Testis (tissue), 2 donors: ENCODE measurements at regions not wholly inside any gene's neighbourhood (a gene's known extent, or its start where the extent isn't known, plus 50 kb on each side); places are given as distances from the start of the nearest gene placed in this dataset.

Source experiments
- POLR2A ChIP-seq: fragments of 450-650 bp; IDR thresholded peaks from one replicate; pipeline ENCODE4 v1.6.1; 2017; ENCODE audit warnings: antibody characterized with exemption, mild to moderate bottlenecking, moderate library complexity
- TF ChIP-seq, protein P1 (sequence below), 3 experiments: fragments of 450-650 bp in 2 of 3; fragments of 200-600 bp in 1 of 3; sonication (generic) in 1 of 3; IDR thresholded peaks; one replicate each; pipeline ENCODE4 v1.5.1; 2016 to 2019; ENCODE audit warnings: antibody characterized with exemption in 3 of 3, mild to moderate bottlenecking in 2 of 3, moderate library complexity in 1 of 3

DNA sequence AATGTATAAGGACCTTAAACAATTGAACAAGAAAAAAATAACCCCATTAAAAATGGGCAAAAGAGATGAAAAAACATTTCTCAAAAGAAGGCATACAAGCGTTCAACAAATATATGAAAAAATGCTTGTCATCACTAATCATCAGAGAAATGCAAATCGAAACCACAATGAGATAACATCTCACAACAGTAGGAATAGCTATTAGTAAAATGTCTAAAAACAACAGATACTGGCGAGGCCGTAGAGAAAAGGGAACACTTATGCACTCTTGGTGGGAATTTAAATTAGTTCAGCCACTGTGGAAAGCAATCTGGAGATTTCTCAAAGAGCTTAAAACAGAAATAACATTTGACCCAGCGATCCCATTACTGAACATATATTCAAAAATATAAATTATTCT lies 769.8 kb upstream of the MGAT4C start:
- no peak for TF ChIP-seq POLR2A
- TF ChIP-seq, protein P1, sequence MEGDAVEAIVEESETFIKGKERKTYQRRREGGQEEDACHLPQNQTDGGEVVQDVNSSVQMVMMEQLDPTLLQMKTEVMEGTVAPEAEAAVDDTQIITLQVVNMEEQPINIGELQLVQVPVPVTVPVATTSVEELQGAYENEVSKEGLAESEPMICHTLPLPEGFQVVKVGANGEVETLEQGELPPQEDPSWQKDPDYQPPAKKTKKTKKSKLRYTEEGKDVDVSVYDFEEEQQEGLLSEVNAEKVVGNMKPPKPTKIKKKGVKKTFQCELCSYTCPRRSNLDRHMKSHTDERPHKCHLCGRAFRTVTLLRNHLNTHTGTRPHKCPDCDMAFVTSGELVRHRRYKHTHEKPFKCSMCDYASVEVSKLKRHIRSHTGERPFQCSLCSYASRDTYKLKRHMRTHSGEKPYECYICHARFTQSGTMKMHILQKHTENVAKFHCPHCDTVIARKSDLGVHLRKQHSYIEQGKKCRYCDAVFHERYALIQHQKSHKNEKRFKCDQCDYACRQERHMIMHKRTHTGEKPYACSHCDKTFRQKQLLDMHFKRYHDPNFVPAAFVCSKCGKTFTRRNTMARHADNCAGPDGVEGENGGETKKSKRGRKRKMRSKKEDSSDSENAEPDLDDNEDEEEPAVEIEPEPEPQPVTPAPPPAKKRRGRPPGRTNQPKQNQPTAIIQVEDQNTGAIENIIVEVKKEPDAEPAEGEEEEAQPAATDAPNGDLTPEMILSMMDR (IDR thresholded peaks at IDR 0.05), result no peak
